GM23338 (cell line): ENCODE measurements at regions not wholly inside any gene's neighbourhood (a gene's known extent, or its start where the extent isn't known, plus 50 kb on each side); places are given as distances from the start of the nearest gene placed in this dataset.

Experiments
- CTCF ChIP-seq, 2 experiments: fragments of 200-600 bp in 1 of 2; sonication (generic) in 1 of 2; conservative IDR thresholded peaks; 2 replicates each; pipeline versions ENCODE4 v1.5.1 to v1.6.1; 2016 to 2017; ENCODE audit warnings: antibody characterized with exemption in 2 of 2, low read depth in 2 of 2, mild to moderate bottlenecking in 2 of 2, moderate library complexity in 1 of 2
- EZH2 ChIP-seq: fragments of 200-600 bp; sonication (generic); IDR thresholded peaks from one replicate; pipeline ENCODE4 v1.8.0; 2017; ENCODE audit warnings: antibody characterized with exemption, mild to moderate bottlenecking, low read depth; ENCODE audit not compliant: unreplicated experiment
- EZH2phosphoT487 ChIP-seq: fragments of 200-600 bp; sonication (generic); IDR thresholded peaks from one replicate; pipeline ENCODE4 v1.8.1; 2018; ENCODE audit warnings: antibody characterized with exemption; ENCODE audit not compliant: unreplicated experiment
- NANOG ChIP-seq: IDR thresholded peaks from 2 replicates; pipeline ENCODE4 v1.6.1; 2016; ENCODE audit warnings: antibody characterized with exemption, borderline replicate concordance
- POLR2AphosphoS5 ChIP-seq: IDR thresholded peaks from 2 replicates; pipeline ENCODE4 v1.6.1; 2016; ENCODE audit warnings: antibody characterized with exemption, low read depth
- REST ChIP-seq: IDR thresholded peaks from one replicate; pipeline ENCODE4 v1.6.1; 2018; ENCODE audit warnings: antibody characterized with exemption; ENCODE audit not compliant: unreplicated experiment

GRCh38 chr4:66991521-66991920 lies 553.8 kb downstream of the CENPC start:
- TF ChIP-seq CTCF (conservative IDR thresholded peaks at IDR 0.05; ENCODE audit: low read depth in 2 of 2) (no peak), EZH2phosphoT487 (no peak), EZH2 (no peak), REST (no peak), NANOG (no peak), POLR2AphosphoS5 (no peak)
